H1 (cell line): ENCODE measurements at regions not wholly inside any gene's neighbourhood (a gene's known extent, or its start where the extent isn't known, plus 50 kb on each side); places are given as distances from the start of the nearest gene placed in this dataset.

Source experiments
- CTCF ChIA-PET: fragments of 300-600 bp; sonication (Branson Sonifier 250); formaldehyde crosslinking; loops from one replicate; lab custom pipeline; 2021; ENCODE audit not compliant: partially characterized antibody; lab: Charles Lee
- POLR2A ChIA-PET: fragments of 300-600 bp; sonication (Branson Sonifier 250); formaldehyde crosslinking; loops from one replicate; lab custom pipeline; 2021; ENCODE audit warnings: inconsistent platforms; ENCODE audit not compliant: partially characterized antibody; lab: Charles Lee
- DNase-seq, 2 experiments: peaks; one replicate each; pipeline versions ENCODE4 v3.0.0 to v3.0.0-alpha.2; 2010 to 2022; ENCODE audit warnings: low spot score in 2 of 2, low read depth in 1 of 2, mixed read lengths in 1 of 2
- FAIRE-seq: peaks from 2 replicates; lab custom pipeline; 2011; peaks lifted over from hg19 to GRCh38; lab: Jason Lieb, UNC
- H2AFZ ChIP-seq: 2 replicates; pipeline ENCODE4 v1.8.1; 2012; ENCODE audit warnings: low read length, inconsistent platforms
- H2AK5ac ChIP-seq: 2 replicates; pipeline ENCODE4 v1.6.1; 2013; ENCODE audit warnings: low read depth, low read length
- H2BK120ac ChIP-seq: replicated peaks from 2 replicates; pipeline ENCODE3; 2013; ENCODE audit warnings: low read depth, low read length, inconsistent platforms
- H2BK12ac ChIP-seq: 2 replicates; pipeline ENCODE4 v1.6.1; 2013; ENCODE audit warnings: low read depth, low read length
- H2BK15ac ChIP-seq: 2 replicates; pipeline ENCODE4 v1.6.1; 2013; ENCODE audit warnings: low read length
- H2BK20ac ChIP-seq: 2 replicates; pipeline ENCODE4 v1.6.1; 2013; ENCODE audit warnings: low read length
- H2BK5ac ChIP-seq: 2 replicates; pipeline ENCODE4 v1.6.1; 2013; ENCODE audit warnings: low read depth, low read length
- H3K14ac ChIP-seq: 2 replicates; pipeline ENCODE4 v1.6.1; 2013; ENCODE audit warnings: inconsistent platforms; ENCODE audit not compliant: insufficient read length
- H3K18ac ChIP-seq: 2 replicates; pipeline ENCODE4 v1.6.1; 2013; ENCODE audit warnings: low read length; ENCODE audit errors: extremely low read depth
- H3K23ac ChIP-seq: 2 replicates; pipeline ENCODE4 v1.6.1; 2013; ENCODE audit warnings: inconsistent platforms; ENCODE audit not compliant: insufficient read length
- H3K23me2 ChIP-seq: 2 replicates; pipeline ENCODE4 v1.6.1; 2013; ENCODE audit warnings: low read depth, low read length
- H3K27ac ChIP-seq: 2 replicates; pipeline ENCODE4 v1.6.1; 2011; ENCODE audit warnings: low read depth, low read length, inconsistent platforms
- H3K27me3 ChIP-seq, 4 experiments: replicated peaks in 1 of 4; 1 replicate in 1 of 4; 2 replicates in 3 of 4; pipeline versions ENCODE4 v1.6.1 to v1.8.1; 2011 to 2013; ENCODE audit warnings: low read length in 3 of 4, mild to moderate bottlenecking in 3 of 4, inconsistent platforms in 2 of 4, mixed read lengths in 2 of 4, moderate library complexity in 1 of 4; ENCODE audit not compliant: control insufficient read depth in 3 of 4, insufficient read depth in 3 of 4; ENCODE audit errors: extremely low read depth in 1 of 4
- H3K36me3 ChIP-seq, 4 experiments: 2 replicates each; pipeline versions ENCODE4 v1.6.1 to v1.8.1; 2011 to 2013; ENCODE audit warnings: mild to moderate bottlenecking in 4 of 4, low read length in 3 of 4, moderate library complexity in 2 of 4, control low read depth in 1 of 4, inconsistent platforms in 1 of 4; ENCODE audit not compliant: insufficient read depth in 4 of 4, control insufficient read depth in 2 of 4
- H3K4ac ChIP-seq: replicated peaks from 2 replicates; pipeline ENCODE3; 2013; ENCODE audit warnings: low read length, low read depth, mixed read lengths, inconsistent platforms; ENCODE audit not compliant: insufficient read length
- H3K4me1 ChIP-seq, 4 experiments: replicated peaks in 1 of 4; 1 replicate in 1 of 4; 2 replicates in 3 of 4; pipeline versions ENCODE4 v1.6.1 to v1.8.1; 2011 to 2013; ENCODE audit warnings: low read length in 3 of 4, inconsistent platforms in 2 of 4, mixed read lengths in 1 of 4; ENCODE audit not compliant: insufficient read depth in 4 of 4, control insufficient read depth in 3 of 4
- H3K4me2 ChIP-seq, 2 experiments: 2 replicates each; pipeline versions ENCODE4 v1.6.1 to v1.8.1; 2011 to 2013; ENCODE audit warnings: low read depth in 2 of 2, low read length in 2 of 2, control low read depth in 1 of 2, inconsistent platforms in 1 of 2, mild to moderate bottlenecking in 1 of 2; ENCODE audit not compliant: insufficient read depth in 1 of 2
- H3K4me3 ChIP-seq, 4 experiments: fragments of 200-600, 300-600 bp in 1 of 4; sonication (generic), shearing (Covaris generic), sonication (Bioruptor Twin) in 1 of 4; 2 replicates each; pipeline versions ENCODE4 v1.5.1 to v1.8.1; 2011 to 2016; ENCODE audit warnings: low read length in 4 of 4, low read depth in 3 of 4, control low read depth in 2 of 4, inconsistent platforms in 2 of 4, mild to moderate bottlenecking in 2 of 4, mixed read lengths in 1 of 4, moderate library complexity in 1 of 4; ENCODE audit not compliant: insufficient read depth in 2 of 4; ENCODE audit errors: extremely low read depth in 1 of 4
- H3K56ac ChIP-seq: replicated peaks from 2 replicates; pipeline ENCODE3; 2013; ENCODE audit warnings: low read depth, mild to moderate bottlenecking, mixed read lengths, low read length, inconsistent platforms; ENCODE audit not compliant: insufficient read length
- H3K79me1 ChIP-seq: 2 replicates; pipeline ENCODE4 v1.6.1; 2013; ENCODE audit warnings: low read depth, low read length, control low read depth
- H3K79me2 ChIP-seq, 2 experiments: 2 replicates each; pipeline versions ENCODE4 v1.6.1 to v1.8.1; 2012 to 2013; ENCODE audit warnings: low read length in 2 of 2, mild to moderate bottlenecking in 2 of 2, inconsistent platforms in 1 of 2; ENCODE audit not compliant: insufficient read depth in 2 of 2, control insufficient read depth in 1 of 2
- H3K9ac ChIP-seq, 4 experiments: replicated peaks in 1 of 4; 1 replicate in 1 of 4; 2 replicates in 3 of 4; pipeline versions ENCODE4 v1.6.1 to v1.8.1; 2011 to 2013; ENCODE audit warnings: low read depth in 3 of 4, low read length in 3 of 4, control low read depth in 2 of 4, mild to moderate bottlenecking in 2 of 4, moderate library complexity in 2 of 4, inconsistent platforms in 1 of 4; ENCODE audit errors: extremely low read depth in 1 of 4
- H3K9me3 ChIP-seq, 2 experiments: 2 replicates each; pipeline versions ENCODE4 v1.6.1 to v1.8.1; 2012 to 2013; ENCODE audit warnings: mild to moderate bottlenecking in 2 of 2, moderate library complexity in 2 of 2, control low read depth in 1 of 2, inconsistent platforms in 1 of 2, low read depth in 1 of 2, low read length in 1 of 2, mixed read lengths in 1 of 2; ENCODE audit not compliant: insufficient read depth in 2 of 2
- H4K20me1 ChIP-seq, 2 experiments: replicated peaks in 1 of 2; 2 replicates each; pipeline versions ENCODE3 to v1.8.1; 2011 to 2013; ENCODE audit warnings: inconsistent platforms in 2 of 2, low read length in 2 of 2, mild to moderate bottlenecking in 1 of 2; ENCODE audit not compliant: insufficient read depth in 2 of 2, control insufficient read depth in 1 of 2
- H4K5ac ChIP-seq: 2 replicates; pipeline ENCODE4 v1.6.1; 2013; ENCODE audit warnings: low read length, low read depth, mixed read lengths, inconsistent platforms; ENCODE audit not compliant: insufficient read length
- H4K8ac ChIP-seq: 2 replicates; pipeline ENCODE4 v1.8.0; 2013; ENCODE audit warnings: mild to moderate bottlenecking, moderate library complexity, low read length, inconsistent platforms; ENCODE audit not compliant: insufficient read depth; ENCODE audit errors: extremely low read depth
- H4K91ac ChIP-seq: replicated peaks from 2 replicates; pipeline ENCODE3; 2013; ENCODE audit warnings: low read length, mixed read lengths, inconsistent platforms; ENCODE audit not compliant: insufficient read length
- BCL11A ChIP-seq, 2 experiments: IDR thresholded peaks; one replicate each; pipeline ENCODE4 v1.6.1; 2011; ENCODE audit warnings: low read depth in 2 of 2, low read length in 2 of 2, mild to moderate bottlenecking in 2 of 2
- CBX8 ChIP-seq: fragments of 300-800, 300-1000 bp; sonication (generic); IDR thresholded peaks from 2 replicates; pipeline ENCODE4 v1.7.1; 2016; ENCODE audit warnings: low read depth, low read length, borderline replicate concordance
- CHD1 ChIP-seq: IDR thresholded peaks from 2 replicates; pipeline ENCODE4 v1.6.1; 2012; ENCODE audit warnings: low read depth, low read length, improper control_type of control experiment
- EGR1 ChIP-seq: IDR thresholded peaks from 2 replicates; pipeline ENCODE4 v1.6.1; 2011; ENCODE audit warnings: low read depth, low read length, borderline replicate concordance
- EZH2 ChIP-seq: fragments of 200-600 bp; sonication (generic); IDR thresholded peaks from 2 replicates; pipeline ENCODE4 v1.7.1; 2012; ENCODE audit warnings: low read depth, mild to moderate bottlenecking, moderate library complexity, low read length, inconsistent platforms; ENCODE audit not compliant: severe bottlenecking
- HDAC6 ChIP-seq: IDR thresholded peaks from one replicate; pipeline ENCODE4 v1.7.1; 2012; ENCODE audit warnings: low read depth, mild to moderate bottlenecking, inconsistent platforms, low read length, moderate library complexity
- MAX ChIP-seq: IDR thresholded peaks from 2 replicates; pipeline ENCODE4 v1.6.1; 2012; ENCODE audit warnings: inconsistent platforms
- RAD21 ChIP-seq, 2 experiments: IDR thresholded peaks in 1 of 2; conservative IDR thresholded peaks in 1 of 2; 2 replicates each; pipeline ENCODE4 v1.6.1; 2011; ENCODE audit warnings: low read depth in 2 of 2, low read length in 2 of 2, improper control_type of control experiment in 1 of 2, inconsistent platforms in 1 of 2, mild to moderate bottlenecking in 1 of 2, moderate library complexity in 1 of 2
- RNF2 ChIP-seq: fragments of 200-900, 300-1000 bp; sonication (generic); IDR thresholded peaks from 2 replicates; pipeline ENCODE4 v1.7.1; 2016; ENCODE audit warnings: borderline replicate concordance, low read depth, mild to moderate bottlenecking, antibody characterized with exemption, low read length; ENCODE audit not compliant: poor library complexity, severe bottlenecking; ENCODE audit errors: missing control alignments
- RXRA ChIP-seq: IDR thresholded peaks from 2 replicates; pipeline ENCODE4 v1.6.1; 2011; ENCODE audit warnings: low read depth, mild to moderate bottlenecking, low read length, moderate library complexity; ENCODE audit not compliant: insufficient read depth
- TBP ChIP-seq: IDR thresholded peaks from 2 replicates; pipeline ENCODE4 v1.6.1; 2011; ENCODE audit warnings: low read depth, low read length, improper control_type of control experiment
- WGBS, 2 experiments: shearing (Covaris generic) in 1 of 2; methylation state at CpG; one replicate each; pipeline versions ENCODE4 v1.1.6 to v1.1.7; 2013 to 2015; ENCODE audit warnings: low lambda C conversion rate in 2 of 2, mixed read lengths in 2 of 2, inconsistent platforms in 1 of 2, low coverage in 1 of 2, missing lambda C conversion rate in 1 of 2; ENCODE audit not compliant: insufficient replicate concordance in 2 of 2, insufficient coverage in 1 of 2, insufficient read length in 1 of 2; ENCODE audit errors: extremely low coverage in 1 of 2, missing lambda C conversion rate in 1 of 2; 5-methylcytosine and 5-hydroxymethylcytosine counted together

GRCh38 chrX:20547611-20548051 lies 280.9 kb upstream of the RPS6KA3 start:
- H3K9ac ChIP-seq, result no peak overlapping the region
- no peaks in the 10 kb centered on the region for H3K79me1 ChIP-seq
- ChIA-PET POLR2A (no interaction called here), CTCF (no interaction called here)
- no peak overlapping the region for H3K18ac ChIP-seq
- no peak overlapping the region for H3K23ac ChIP-seq
- no peak overlapping the region for H2AK5ac ChIP-seq
- DNase-seq (no peak), FAIRE-seq (no peak)
- H4K5ac ChIP-seq, result no peak overlapping the region
- TF ChIP-seq MAX (no peak), RAD21 (IDR thresholded peaks at IDR 0.05 in 1 of 2, conservative IDR thresholded peaks at IDR 0.05 in 1 of 2; ENCODE audit: low read depth in 2 of 2, low read length in 2 of 2) (no peak), RNF2 (no peak), HDAC6 (no peak), CHD1 (no peak), RXRA (no peak), EGR1 (no peak), CBX8 (no peak), TBP (no peak), BCL11A (IDR thresholded peaks at IDR 0.05; ENCODE audit: low read depth in 2 of 2, low read length in 2 of 2) (no peak), EZH2 (no peak)
- no peak overlapping the region for H2BK5ac ChIP-seq
- no peak overlapping the region for H3K4me2 ChIP-seq
- no peaks in the 10 kb centered on the region for H3K79me2 ChIP-seq
- H2BK20ac ChIP-seq, result no peak overlapping the region
- no peaks in the 10 kb centered on the region for H3K27me3 ChIP-seq
- H3K4ac ChIP-seq, result no peak overlapping the region
- peaks cover 0 to 2% of the 10 kb centered on the region in 2 experiments; a peak in 1 of 4 replicates for H3K9me3 ChIP-seq
- H2BK12ac ChIP-seq, result no peak overlapping the region
- no peak overlapping the region for H2AFZ ChIP-seq
- H2BK120ac ChIP-seq, result no peak overlapping the region
- no CpG with 5 or more reads among the region's 3 CpGs for WGBS, 2 experiments
- H3K36me3 ChIP-seq, result no peaks in the 10 kb centered on the region
- no peaks in the 10 kb centered on the region for H3K4me1 ChIP-seq
- H3K27ac ChIP-seq, result no peak overlapping the region
- H4K20me1 ChIP-seq, result no peaks in the 10 kb centered on the region
- H3K14ac ChIP-seq, result no peak overlapping the region
- H4K91ac ChIP-seq, result no peak overlapping the region
- no peak overlapping the region for H3K4me3 ChIP-seq
- no peaks in the 10 kb centered on the region for H3K23me2 ChIP-seq
- no peak overlapping the region for H2BK15ac ChIP-seq
- H3K56ac ChIP-seq, result no peak overlapping the region
- H4K8ac ChIP-seq, result no peak overlapping the region
